ENCODE measurements at regions not wholly inside any gene's neighbourhood (a gene's known extent, or its start where the extent isn't known, plus 50 kb on each side); places are given as distances from the start of the nearest gene placed in this dataset.

- TF ChIP-seq MAX (IDR thresholded peaks at IDR 0.05) (no peak), NFIC (IDR thresholded peaks at IDR 0.05) (no peak), EGR1 (IDR thresholded peaks at IDR 0.05) (no peak), TAF1 (IDR thresholded peaks at IDR 0.05; ENCODE audit: low read depth) (no peak), EP300 (IDR thresholded peaks at IDR 0.05; ENCODE audit: borderline replicate concordance) (no peak), REST (IDR thresholded peaks at IDR 0.05; ENCODE audit: low read depth) (no peak)
These were observed 77.7 kb downstream of the FOXD1 start for GRCh38 chr5:73370640-73371583.

Measured in Ishikawa (cell line).